Activated T-helper 1 cell treated with anti-CD3 and anti-CD28 coated beads, Interleukin-12 subunit alpha, Interleukin-12 subunit beta, Interleukin-2, Interleukin-4 antibody, amounts not matched to agents 30 ng/mL and 10 ng/mL and 1 ng/mL, durations not matched to agents 14 hours and 24 hours and 36 hours (primary cell): ENCODE measurements at regions not wholly inside any gene's neighbourhood (a gene's known extent, or its start where the extent isn't known, plus 50 kb on each side); places are given as distances from the start of the nearest gene placed in this dataset.

Experiments used
- DNase-seq: peaks from one replicate; pipeline ENCODE4 v3.0.0; 2021; ENCODE audit warnings: low spot score
- H3K27ac Mint-ChIP-seq: one replicate; pipeline ENCODE4 v1.8.0; 2021; ENCODE audit warnings: mild to moderate bottlenecking, mixed read lengths
- H3K27me3 Mint-ChIP-seq: one replicate; pipeline ENCODE4 v1.8.0; 2022; ENCODE audit warnings: mild to moderate bottlenecking, moderate library complexity, mixed read lengths; ENCODE audit not compliant: insufficient read depth
- H3K36me3 Mint-ChIP-seq: one replicate; pipeline ENCODE4 v1.8.0; 2021; ENCODE audit warnings: low read depth, mixed read lengths
- H3K4me1 Mint-ChIP-seq: one replicate; pipeline ENCODE4 v1.8.0; 2021; ENCODE audit warnings: low read depth, mixed read lengths
- H3K4me3 Mint-ChIP-seq: one replicate; pipeline ENCODE4 v1.8.0; 2021; ENCODE audit warnings: mild to moderate bottlenecking, moderate library complexity, mixed read lengths
- H3K9me3 Mint-ChIP-seq: one replicate; pipeline ENCODE4 v1.8.0; 2021; ENCODE audit warnings: mixed read lengths
- intact Hi-C: fragments of 100-400 bp; cut with micrococcal nuclease; formaldehyde crosslinking; loops from one replicate; pipeline ENCODE4 v1.15.1; 2024

DNA sequence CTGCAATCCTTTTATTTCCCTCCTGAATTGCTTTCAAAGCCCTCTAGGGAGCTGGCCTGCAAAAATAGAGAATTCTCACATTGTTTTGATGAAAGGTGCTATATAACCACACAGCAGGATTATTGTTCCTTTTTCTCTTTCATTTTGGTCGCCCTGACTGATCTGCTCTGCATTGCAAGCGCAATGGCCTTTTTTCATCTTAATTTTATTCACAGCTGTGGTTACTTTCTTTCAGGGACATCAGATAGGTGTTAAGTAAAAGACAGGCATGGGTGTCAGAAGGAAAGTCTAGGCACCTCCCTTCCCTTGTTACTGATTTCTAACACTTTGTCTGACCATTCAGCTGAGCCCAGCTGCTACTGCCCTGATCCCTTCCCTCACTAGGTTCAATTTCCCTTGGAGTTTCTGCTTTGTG lies 850.5 kb upstream of the MAP3K7 start:
- no peak overlapping the region for H3K4me3 Mint-ChIP-seq
- H3K27ac Mint-ChIP-seq, result no peak overlapping the region
- DNase-seq, result no peak
- H3K36me3 Mint-ChIP-seq, result no peaks in the 10 kb centered on the region
- H3K27me3 Mint-ChIP-seq, result no peaks in the 10 kb centered on the region
- no peaks in the 10 kb centered on the region for H3K9me3 Mint-ChIP-seq
- intact Hi-C loops, result no loop called here
- peaks cover 5% of the 10 kb centered on the region for H3K4me1 Mint-ChIP-seq

DNA sequence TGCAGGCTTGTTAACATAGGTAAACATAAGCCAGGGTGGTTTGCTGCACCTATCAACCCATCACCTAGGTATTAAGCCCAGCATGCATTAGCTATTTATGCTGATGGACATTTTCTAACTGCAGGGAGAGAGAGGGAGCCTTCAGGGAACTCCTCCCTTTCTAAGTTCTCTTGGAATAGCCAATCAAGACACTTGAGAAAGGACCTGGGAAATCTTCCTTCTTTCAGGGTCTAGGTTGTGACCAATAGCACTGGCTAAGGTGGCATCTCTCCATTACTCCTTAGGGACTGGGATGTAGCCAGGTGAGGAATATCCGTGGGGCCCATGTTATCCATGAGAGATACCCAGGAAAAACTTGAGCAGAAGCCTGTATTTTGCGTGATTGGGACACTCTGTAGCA lies 849.6 kb upstream of the MAP3K7 start:
- peaks cover 2% of the 10 kb centered on the region for H3K27me3 Mint-ChIP-seq
- no peak overlapping the region for H3K4me3 Mint-ChIP-seq
- no peak overlapping the region for H3K27ac Mint-ChIP-seq
- no peaks in the 10 kb centered on the region for H3K36me3 Mint-ChIP-seq
- H3K9me3 Mint-ChIP-seq, result no peaks in the 10 kb centered on the region
- intact Hi-C loops, result no loop called here
- no peaks in the 10 kb centered on the region for H3K4me1 Mint-ChIP-seq
- DNase-seq, result no peak

DNA sequence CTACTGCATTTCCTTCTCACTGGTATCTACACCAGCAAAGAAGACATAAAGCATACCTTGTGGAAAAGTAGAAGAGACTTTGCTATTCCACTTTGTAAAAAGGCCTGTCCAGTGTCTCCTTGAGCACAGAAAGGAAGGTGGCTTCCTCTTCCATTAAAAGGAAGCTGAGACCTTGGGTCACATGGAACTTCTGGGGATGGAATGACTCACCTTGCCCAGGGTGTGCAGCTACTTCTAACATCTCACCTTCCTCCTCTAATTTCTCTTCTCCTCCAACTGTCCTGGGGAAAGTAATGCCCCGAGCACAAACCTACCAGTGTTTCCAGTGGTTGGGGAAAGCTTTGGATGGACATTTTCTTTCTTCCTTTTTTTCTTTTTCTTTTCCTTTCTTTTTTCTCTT lies 848.8 kb upstream of the MAP3K7 start:
- H3K4me3 Mint-ChIP-seq, result no peak overlapping the region
- H3K27me3 Mint-ChIP-seq, result peaks cover 2% of the 10 kb centered on the region
- H3K4me1 Mint-ChIP-seq, result no peaks in the 10 kb centered on the region
- H3K9me3 Mint-ChIP-seq, result no peaks in the 10 kb centered on the region
- DNase-seq, result no peak
- H3K36me3 Mint-ChIP-seq, result no peaks in the 10 kb centered on the region
- no peak overlapping the region for H3K27ac Mint-ChIP-seq
- intact Hi-C loops, result no loop called here

DNA sequence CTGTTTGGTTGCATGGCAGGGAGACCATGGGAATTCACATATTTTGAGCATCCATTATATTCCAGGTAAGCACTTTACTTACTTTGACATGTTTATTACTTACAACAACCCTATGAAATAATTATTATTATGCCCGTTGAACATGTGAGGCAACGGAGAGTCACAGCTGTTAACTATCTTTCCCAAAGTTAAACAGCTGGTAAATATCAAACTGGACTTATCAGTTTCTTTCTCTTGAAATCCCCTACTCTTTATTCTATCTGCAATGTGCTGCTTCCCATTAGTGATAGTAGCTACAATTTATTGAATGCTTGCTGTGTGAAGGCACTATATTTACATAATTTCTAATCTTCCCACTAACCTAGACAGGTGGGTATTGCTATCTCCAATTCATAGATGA lies 847.7 kb upstream of the MAP3K7 start:
- no peak for DNase-seq
- intact Hi-C loops, result no loop called here
- peaks cover 2% of the 10 kb centered on the region for H3K27me3 Mint-ChIP-seq

DNA sequence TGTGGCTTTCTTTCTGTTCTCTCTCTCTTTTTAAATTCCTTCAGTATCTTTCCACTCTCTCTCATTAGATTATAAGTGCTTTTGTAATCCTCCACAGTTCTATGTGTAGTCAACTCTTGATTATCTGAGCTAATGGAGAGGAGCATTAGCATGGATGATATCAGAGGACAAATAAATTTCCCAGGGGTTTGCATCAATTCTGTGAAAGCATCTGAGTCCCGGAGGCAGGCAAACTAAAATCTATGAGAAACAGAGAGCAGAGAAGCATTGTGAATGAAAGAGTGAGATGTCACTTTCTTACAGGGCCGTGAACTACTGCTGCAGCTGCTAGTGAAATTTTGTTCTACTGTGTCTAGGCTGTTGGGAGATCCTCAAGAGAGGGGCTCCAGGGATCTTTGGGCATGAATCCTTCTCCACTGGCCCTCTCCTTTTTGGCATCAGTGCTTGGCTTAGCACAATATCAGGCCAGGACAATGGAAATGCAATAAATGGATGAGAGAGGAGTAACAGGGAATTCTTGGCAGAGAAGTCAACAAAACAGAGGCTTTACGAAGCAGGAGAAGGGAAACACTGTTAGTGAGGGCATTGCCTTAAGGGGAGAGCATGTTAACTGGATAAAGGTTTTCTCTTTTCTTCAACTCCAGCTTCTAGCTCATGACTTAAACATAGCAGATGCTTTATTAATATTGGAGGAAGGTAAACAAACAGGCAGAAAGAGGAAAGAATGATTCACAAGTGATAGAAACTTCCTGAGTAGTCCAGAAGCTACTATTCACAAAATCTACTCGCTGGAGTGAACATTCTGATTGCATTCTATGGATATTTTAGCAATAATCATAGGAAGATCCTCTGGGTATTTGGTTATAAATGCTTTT lies 847.0 kb upstream of the MAP3K7 start:
- Mint-ChIP-seq H3K4me1 (no peaks in the 10 kb centered on the region), H3K9me3 (no peaks in the 10 kb centered on the region), H3K4me3 (no peak overlapping the region), H3K27me3 (peaks cover 2% of the 10 kb centered on the region), H3K27ac (no peak overlapping the region), H3K36me3 (no peaks in the 10 kb centered on the region)
- no peak for DNase-seq
- intact Hi-C loops, result no loop called here

More for the DNA sequence above, 847.7 kb upstream of the MAP3K7 start:
- H3K36me3 Mint-ChIP-seq, result no peaks in the 10 kb centered on the region
- no peaks in the 10 kb centered on the region for H3K9me3 Mint-ChIP-seq
- no peak overlapping the region for H3K27ac Mint-ChIP-seq
- H3K4me1 Mint-ChIP-seq, result no peaks in the 10 kb centered on the region
- no peak overlapping the region for H3K4me3 Mint-ChIP-seq

DNA sequence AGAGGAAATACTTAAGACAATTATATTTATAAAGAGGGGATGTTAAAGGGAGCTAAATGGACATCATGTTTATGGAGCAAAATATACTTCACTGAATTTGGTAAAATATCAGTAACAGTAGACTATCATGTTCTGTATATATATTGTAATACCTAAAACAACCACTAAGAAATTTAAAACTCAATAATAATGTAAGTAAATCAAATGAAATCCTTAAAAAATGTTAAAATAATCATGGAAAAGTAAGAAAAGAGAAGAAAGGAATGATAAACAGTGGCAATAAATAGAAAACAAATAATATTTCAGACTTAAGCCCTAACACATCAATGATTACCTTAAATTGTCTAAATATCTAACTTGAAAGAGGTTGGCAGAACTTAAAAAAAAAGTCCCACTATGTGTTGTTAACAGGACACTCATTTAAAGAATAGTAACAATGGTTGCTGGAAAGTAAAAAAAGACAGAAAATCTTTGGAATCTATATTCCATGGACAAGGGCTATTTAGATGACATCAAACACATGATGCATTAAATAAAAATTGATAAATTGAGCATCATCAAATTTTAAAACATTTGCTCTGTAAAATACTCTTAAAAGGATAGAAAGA lies 842.2 kb upstream of the MAP3K7 start:
- Mint-ChIP-seq H3K4me1 (no peaks in the 10 kb centered on the region), H3K9me3 (peaks cover 3% of the 10 kb centered on the region), H3K27ac (no peak overlapping the region), H3K36me3 (no peaks in the 10 kb centered on the region), H3K4me3 (no peak overlapping the region), H3K27me3 (peaks cover 2% of the 10 kb centered on the region)
- no peak for DNase-seq
- intact Hi-C loops, result no loop called here

DNA sequence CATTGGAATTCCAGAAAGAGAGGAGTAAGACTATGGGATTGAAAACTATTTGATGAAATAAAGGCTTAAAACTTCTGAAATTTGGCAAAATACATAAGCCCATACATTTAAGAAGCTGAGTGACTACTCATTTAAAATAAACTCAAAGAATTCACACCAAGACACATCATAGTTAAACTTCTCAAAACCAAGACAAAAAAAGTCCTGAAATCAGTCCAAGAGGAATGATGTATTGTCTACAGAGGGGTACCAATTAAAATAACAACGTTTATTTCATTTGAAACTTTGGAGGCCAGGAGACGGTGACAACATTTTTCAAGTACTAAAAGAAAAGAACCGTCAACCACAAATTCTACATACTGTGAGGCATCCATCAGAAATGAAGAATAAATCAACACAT lies 841.4 kb upstream of the MAP3K7 start:
- no peak for DNase-seq
- no peaks in the 10 kb centered on the region for H3K4me1 Mint-ChIP-seq
- H3K27me3 Mint-ChIP-seq, result peaks cover 2% of the 10 kb centered on the region
- H3K9me3 Mint-ChIP-seq, result peaks cover 4% of the 10 kb centered on the region
- H3K4me3 Mint-ChIP-seq, result no peak overlapping the region
- intact Hi-C loops, result no loop called here
- H3K36me3 Mint-ChIP-seq, result no peaks in the 10 kb centered on the region
- no peak overlapping the region for H3K27ac Mint-ChIP-seq

DNA sequence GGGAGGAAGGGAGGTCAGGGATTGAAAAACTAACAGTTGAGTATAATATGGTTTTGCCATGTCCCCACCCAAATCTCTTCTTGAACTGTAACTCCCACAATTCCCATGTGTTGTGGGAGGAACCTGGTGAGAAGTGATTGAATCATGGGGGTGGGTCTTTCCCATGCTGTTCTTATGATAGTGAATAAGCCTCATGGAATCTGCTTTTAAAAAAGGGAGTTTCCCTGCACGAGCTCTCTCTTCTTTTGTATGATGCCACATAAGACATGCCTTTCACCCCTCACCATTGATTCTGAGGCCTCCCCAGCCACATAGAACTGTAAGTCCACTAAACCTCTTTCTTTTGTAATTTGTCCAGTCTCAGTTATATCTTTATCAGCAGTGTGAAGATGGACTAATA lies 833.4 kb upstream of the MAP3K7 start:
- intact Hi-C loops, result no loop called here
- no peaks in the 10 kb centered on the region for H3K36me3 Mint-ChIP-seq
- no peak overlapping the region for H3K4me3 Mint-ChIP-seq
- no peak overlapping the region for H3K27ac Mint-ChIP-seq
- no peaks in the 10 kb centered on the region for H3K4me1 Mint-ChIP-seq
- no peak for DNase-seq
- H3K27me3 Mint-ChIP-seq, result no peaks in the 10 kb centered on the region
- H3K9me3 Mint-ChIP-seq, result peaks cover 17% of the 10 kb centered on the region

DNA sequence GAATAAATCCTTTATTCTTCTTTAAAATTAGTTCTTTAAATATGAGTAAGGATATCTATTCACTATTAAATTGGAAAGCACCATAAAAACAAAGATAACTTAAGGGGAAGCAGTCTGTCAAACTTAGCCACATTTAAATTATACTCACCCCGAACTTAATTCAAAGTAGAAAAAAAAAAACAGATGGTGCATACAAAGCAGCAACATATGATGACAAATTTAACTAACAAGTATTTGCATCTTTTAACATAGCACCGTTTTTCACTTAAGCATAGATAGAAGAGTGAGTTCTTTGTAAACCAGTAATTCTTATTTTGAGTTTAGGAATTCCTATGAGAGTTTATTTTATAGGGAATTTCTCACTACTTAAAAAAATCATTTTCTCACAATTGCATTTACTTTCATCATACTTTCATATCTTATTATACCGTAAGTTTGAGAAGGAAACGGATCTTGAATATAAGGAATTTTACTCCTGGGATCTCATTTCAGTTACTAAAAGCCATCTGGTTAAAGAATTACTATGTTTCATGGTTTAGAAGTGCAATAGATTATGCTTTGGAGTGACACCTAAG lies 828.2 kb upstream of the MAP3K7 start:
- H3K27ac Mint-ChIP-seq, result no peak overlapping the region
- no peak overlapping the region for H3K4me3 Mint-ChIP-seq
- no peak for DNase-seq
- H3K36me3 Mint-ChIP-seq, result no peaks in the 10 kb centered on the region
- H3K9me3 Mint-ChIP-seq, result peaks cover 9% of the 10 kb centered on the region
- intact Hi-C loops, result no loop called here
- no peaks in the 10 kb centered on the region for H3K4me1 Mint-ChIP-seq
- no peaks in the 10 kb centered on the region for H3K27me3 Mint-ChIP-seq

DNA sequence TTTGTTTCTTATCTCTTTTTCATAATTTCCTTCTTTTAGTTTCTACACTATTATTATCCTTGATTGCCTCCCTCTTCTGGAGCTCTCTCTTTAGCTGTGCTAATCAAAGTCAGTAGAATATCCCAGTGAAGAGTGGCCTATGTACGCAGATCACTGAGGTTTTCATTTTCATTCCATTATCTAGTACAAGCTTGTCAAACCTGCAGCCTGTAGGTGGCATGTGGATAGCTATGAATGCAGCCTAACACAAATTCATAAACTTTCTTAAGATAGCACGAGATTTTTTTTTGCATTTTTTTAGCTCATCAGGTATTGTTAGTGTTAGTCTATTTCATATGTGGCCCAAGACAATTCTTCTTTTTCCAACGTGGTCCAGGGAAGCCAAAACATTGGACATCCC lies 825.7 kb upstream of the MAP3K7 start:
- Mint-ChIP-seq H3K4me3 (no peak overlapping the region), H3K27ac (no peak overlapping the region), H3K9me3 (no peaks in the 10 kb centered on the region), H3K36me3 (no peaks in the 10 kb centered on the region), H3K27me3 (no peaks in the 10 kb centered on the region), H3K4me1 (no peaks in the 10 kb centered on the region)
- DNase-seq, result no peak
- intact Hi-C loops, result no loop called here

DNA sequence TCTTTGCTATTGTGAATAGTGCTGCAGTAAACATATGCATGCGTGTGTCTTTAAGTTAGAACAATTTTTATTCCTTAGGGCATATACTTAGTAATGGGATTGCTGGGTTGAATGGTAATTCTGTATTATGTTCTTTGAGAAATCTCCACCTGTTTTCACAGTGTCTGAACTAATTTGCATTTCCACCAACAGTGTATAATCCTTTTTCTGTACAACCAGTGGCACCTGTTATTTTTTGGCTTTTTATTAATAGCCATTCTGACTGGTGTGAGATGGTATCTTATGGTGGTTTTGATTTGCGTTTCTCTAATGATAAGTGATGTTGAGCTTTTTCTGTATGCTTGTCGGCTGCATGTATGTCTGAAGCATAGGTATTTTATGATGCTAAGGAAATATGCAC lies 820.8 kb upstream of the MAP3K7 start:
- H3K4me1 Mint-ChIP-seq, result no peaks in the 10 kb centered on the region
- no peaks in the 10 kb centered on the region for H3K36me3 Mint-ChIP-seq
- no peaks in the 10 kb centered on the region for H3K9me3 Mint-ChIP-seq
- intact Hi-C loops, result no loop called here
- H3K27me3 Mint-ChIP-seq, result no peaks in the 10 kb centered on the region
- no peak overlapping the region for H3K27ac Mint-ChIP-seq
- no peak for DNase-seq
- H3K4me3 Mint-ChIP-seq, result no peak overlapping the region

DNA sequence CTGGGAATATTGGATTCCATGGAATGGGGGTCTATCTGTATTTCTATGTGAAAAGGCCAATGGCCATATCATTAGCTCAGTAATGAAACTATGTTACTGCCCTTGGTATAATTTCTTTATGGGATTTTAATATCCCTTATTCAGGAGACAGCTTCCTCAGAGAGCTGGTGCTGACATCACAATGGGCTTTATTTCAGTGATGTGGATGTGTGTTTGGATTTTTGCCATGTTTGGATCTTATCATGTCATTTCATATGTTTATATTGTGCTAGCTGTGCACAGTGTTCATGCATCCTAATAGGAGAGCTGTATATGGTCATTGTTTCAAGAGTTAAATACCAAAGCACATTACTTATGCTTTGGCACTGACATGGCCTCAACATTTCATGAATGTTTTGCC lies 806.1 kb upstream of the MAP3K7 start:
- no peaks in the 10 kb centered on the region for H3K36me3 Mint-ChIP-seq

DNA sequence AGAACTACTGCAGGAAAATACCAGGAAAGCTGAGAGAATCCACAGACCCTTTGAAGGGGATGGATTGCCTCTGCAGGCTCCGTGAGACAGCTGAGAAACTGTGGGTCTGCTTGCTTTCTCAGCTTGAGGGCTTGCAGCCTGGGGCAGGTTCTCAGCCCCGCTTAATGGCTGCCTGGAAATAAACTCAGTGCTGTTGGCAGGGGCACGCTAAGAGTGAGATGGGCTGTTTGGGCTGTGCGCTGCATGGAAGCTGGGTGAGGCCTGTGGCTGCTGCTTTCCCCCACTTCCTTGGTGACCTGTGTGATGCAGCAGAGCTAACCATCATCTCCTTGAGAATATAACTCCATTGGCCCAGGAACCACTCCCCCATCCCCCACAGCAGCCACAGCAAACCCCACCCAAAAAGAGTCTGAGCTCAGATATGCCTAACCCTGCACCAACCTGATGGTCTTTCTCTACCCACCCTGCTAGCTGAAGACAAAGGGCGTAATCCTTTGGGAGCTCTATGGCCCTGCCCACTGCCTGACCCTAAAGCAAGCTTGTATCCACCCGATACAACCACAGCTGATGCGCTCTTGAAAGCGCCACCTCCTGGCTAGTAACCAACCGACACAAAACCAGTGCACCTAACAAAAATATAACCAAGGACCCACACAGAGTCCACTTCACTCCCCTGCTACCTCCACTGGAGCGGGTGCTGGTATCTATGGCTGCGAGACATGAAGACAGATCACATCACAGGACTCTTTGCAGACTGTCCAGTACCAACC lies 800.6 kb upstream of the MAP3K7 start:
- DNase-seq, result no peak
- intact Hi-C loops, result no loop called here
- Mint-ChIP-seq H3K4me1 (no peaks in the 10 kb centered on the region), H3K27me3 (no peaks in the 10 kb centered on the region), H3K4me3 (no peak overlapping the region), H3K27ac (no peak overlapping the region), H3K9me3 (no peaks in the 10 kb centered on the region), H3K36me3 (no peaks in the 10 kb centered on the region)

More for the DNA sequence above, 806.1 kb upstream of the MAP3K7 start:
- H3K27ac Mint-ChIP-seq, result no peak overlapping the region
- no peak for DNase-seq
- H3K27me3 Mint-ChIP-seq, result no peaks in the 10 kb centered on the region
- no peaks in the 10 kb centered on the region for H3K4me1 Mint-ChIP-seq
- no peaks in the 10 kb centered on the region for H3K9me3 Mint-ChIP-seq
- intact Hi-C loops, result no loop called here
- no peak overlapping the region for H3K4me3 Mint-ChIP-seq
